Esophagus muscularis mucosa (tissue), 4 donors: ENCODE measurements at regions not wholly inside any gene's neighbourhood (a gene's known extent, or its start where the extent isn't known, plus 50 kb on each side); places are given as distances from the start of the nearest gene placed in this dataset.

ENCODE experiments used
- DNase-seq: peaks from one replicate; pipeline ENCODE4 v3.0.0-alpha.2; 2017; ENCODE audit errors: extremely low spot score
- H3K27ac ChIP-seq, 4 donors: fragments of 200-600 bp; sonication (generic); replicated peaks in 1 of 4; 1 replicate in 3 of 4; 2 replicates in 1 of 4; pipeline ENCODE4 v1.5.1; 2016 to 2019; ENCODE audit warnings: mild to moderate bottlenecking in 1 of 4
- H3K27me3 ChIP-seq, 4 donors: fragments of 200-600 bp; sonication (generic); one replicate each; pipeline versions ENCODE4 v1.5.1 to v1.6.0; 2016 to 2019
- H3K36me3 ChIP-seq, 4 donors: fragments of 200-600 bp; sonication (generic); one replicate each; pipeline ENCODE4 v1.5.1; 2016 to 2019
- H3K4me1 ChIP-seq, 4 donors: fragments of 200-600 bp; sonication (generic); one replicate each; pipeline ENCODE4 v1.5.1; 2016 to 2019
- H3K4me3 ChIP-seq, 4 donors: fragments of 200-600 bp; sonication (generic); 1 replicate in 2 of 4; 2 replicates in 2 of 4; pipeline ENCODE4 v1.5.1; 2016 to 2019; ENCODE audit warnings: mild to moderate bottlenecking in 4 of 4, moderate library complexity in 1 of 4
- H3K9me3 ChIP-seq, 4 donors: fragments of 200-600 bp; sonication (generic); 1 replicate in 3 of 4; 2 replicates in 1 of 4; pipeline ENCODE4 v1.5.1; 2016 to 2019
- EP300 ChIP-seq: sonication (generic); formaldehyde crosslinking; IDR thresholded peaks from one replicate; pipeline ENCODE4 v1.6.1; 2017; ENCODE audit warnings: antibody characterized with exemption
- POLR2A ChIP-seq: fragments of 450-650 bp; IDR thresholded peaks from one replicate; pipeline ENCODE4 v1.6.1; 2017; ENCODE audit warnings: antibody characterized with exemption, moderate library complexity, mild to moderate bottlenecking, low read depth
- POLR2AphosphoS5 ChIP-seq, 2 donors: sonication (generic); formaldehyde crosslinking; IDR thresholded peaks; one replicate each; pipeline ENCODE4 v1.6.1; 2017; ENCODE audit warnings: antibody characterized with exemption in 2 of 2
- WGBS: methylation state at CpG from one replicate; pipeline ENCODE4 v1.1.5; 2018; 5-methylcytosine and 5-hydroxymethylcytosine counted together
- intact Hi-C: fragments of 100-400 bp; cut with DNase I; formaldehyde crosslinking; loops from one replicate; pipeline ENCODE4 v1.15.1; 2023
- TF ChIP-seq, protein P1 (sequence below), 3 experiments: fragments of 200-600 bp in 2 of 3; fragments of 450-650 bp in 1 of 3; sonication (generic) in 2 of 3; IDR thresholded peaks; one replicate each; pipeline ENCODE4 v1.5.1; 2017 to 2019; ENCODE audit warnings: antibody characterized with exemption in 3 of 3, mild to moderate bottlenecking in 2 of 3, moderate library complexity in 1 of 3

DNA sequence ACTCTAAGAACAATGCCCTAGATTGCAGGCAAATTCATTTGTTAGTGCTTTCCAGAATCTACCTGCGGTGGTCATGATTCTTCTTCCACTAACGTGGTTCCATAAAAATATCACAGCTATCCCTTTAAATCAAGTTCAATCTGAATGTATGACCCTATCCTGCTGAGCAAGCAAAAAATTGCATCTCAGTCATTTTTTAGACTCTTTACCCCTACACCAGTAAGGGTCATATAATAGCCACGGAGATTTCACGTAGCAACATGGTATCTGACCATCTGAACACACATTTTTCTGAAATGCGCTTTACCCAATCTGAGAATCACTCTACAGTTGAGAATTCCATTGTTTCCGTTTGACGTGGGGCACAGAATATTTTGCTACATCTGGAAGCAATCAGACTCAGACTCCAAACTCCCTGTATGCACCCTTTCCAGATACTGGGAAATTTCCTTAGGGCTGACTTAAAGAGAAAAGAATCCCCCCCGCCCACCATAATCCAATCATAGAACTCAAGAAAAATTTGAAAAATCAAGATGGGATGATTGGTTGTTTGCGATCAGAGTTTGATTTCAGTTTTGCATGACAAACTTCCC, 699.2 kb upstream of the ZP4 start:
- no peaks in the 10 kb centered on the region for H3K9me3 ChIP-seq
- DNase-seq = no peak
- H3K27ac ChIP-seq = no peak overlapping the region
- WGBS = 77% methylated on average over 9 of the region's 9 CpGs
- H3K4me3 ChIP-seq = no peak overlapping the region
- no peak for TF ChIP-seq EP300
- TF ChIP-seq, protein P1, sequence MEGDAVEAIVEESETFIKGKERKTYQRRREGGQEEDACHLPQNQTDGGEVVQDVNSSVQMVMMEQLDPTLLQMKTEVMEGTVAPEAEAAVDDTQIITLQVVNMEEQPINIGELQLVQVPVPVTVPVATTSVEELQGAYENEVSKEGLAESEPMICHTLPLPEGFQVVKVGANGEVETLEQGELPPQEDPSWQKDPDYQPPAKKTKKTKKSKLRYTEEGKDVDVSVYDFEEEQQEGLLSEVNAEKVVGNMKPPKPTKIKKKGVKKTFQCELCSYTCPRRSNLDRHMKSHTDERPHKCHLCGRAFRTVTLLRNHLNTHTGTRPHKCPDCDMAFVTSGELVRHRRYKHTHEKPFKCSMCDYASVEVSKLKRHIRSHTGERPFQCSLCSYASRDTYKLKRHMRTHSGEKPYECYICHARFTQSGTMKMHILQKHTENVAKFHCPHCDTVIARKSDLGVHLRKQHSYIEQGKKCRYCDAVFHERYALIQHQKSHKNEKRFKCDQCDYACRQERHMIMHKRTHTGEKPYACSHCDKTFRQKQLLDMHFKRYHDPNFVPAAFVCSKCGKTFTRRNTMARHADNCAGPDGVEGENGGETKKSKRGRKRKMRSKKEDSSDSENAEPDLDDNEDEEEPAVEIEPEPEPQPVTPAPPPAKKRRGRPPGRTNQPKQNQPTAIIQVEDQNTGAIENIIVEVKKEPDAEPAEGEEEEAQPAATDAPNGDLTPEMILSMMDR (IDR thresholded peaks at IDR 0.05) = no peak
- no peak for TF ChIP-seq POLR2A
- no peak for TF ChIP-seq POLR2AphosphoS5 (IDR thresholded peaks at IDR 0.05)
- intact Hi-C loops = no loop called here
- H3K27me3 ChIP-seq = no peaks in the 10 kb centered on the region
- H3K36me3 ChIP-seq = no peaks in the 10 kb centered on the region
- H3K4me1 ChIP-seq = no peaks in the 10 kb centered on the region

DNA sequence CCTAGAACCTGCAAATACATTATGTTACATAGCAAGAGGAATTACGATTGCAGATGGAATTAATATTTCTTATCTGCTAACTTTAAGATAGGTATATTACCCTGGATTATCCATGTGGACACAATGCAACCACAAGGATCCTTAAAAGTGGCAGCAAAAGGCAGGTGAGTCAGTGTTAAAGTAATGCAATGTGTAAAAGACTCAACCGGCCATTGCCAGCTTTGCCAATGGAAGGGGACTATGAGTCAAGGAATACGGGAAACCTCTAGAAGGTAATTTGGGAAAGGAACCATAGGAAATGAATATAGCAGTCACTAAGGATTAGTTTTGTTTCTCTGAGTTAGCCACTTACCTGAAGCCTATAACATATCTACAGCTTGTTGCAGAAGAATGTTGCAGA, 692.1 kb upstream of the ZP4 start:
- Histone ChIP-seq H3K27ac (no peak overlapping the region), H3K4me3 (no peak overlapping the region), H3K9me3 (no peaks in the 10 kb centered on the region), H3K27me3 (no peaks in the 10 kb centered on the region), H3K4me1 (no peaks in the 10 kb centered on the region), H3K36me3 (no peaks in the 10 kb centered on the region)
- intact Hi-C loops = no loop called here
- DNase-seq = no peak
- TF ChIP-seq POLR2AphosphoS5 (IDR thresholded peaks at IDR 0.05) = no peak
- no peak for TF ChIP-seq POLR2A
- 95% methylated on average over 3 of the region's 3 CpGs for WGBS

DNA sequence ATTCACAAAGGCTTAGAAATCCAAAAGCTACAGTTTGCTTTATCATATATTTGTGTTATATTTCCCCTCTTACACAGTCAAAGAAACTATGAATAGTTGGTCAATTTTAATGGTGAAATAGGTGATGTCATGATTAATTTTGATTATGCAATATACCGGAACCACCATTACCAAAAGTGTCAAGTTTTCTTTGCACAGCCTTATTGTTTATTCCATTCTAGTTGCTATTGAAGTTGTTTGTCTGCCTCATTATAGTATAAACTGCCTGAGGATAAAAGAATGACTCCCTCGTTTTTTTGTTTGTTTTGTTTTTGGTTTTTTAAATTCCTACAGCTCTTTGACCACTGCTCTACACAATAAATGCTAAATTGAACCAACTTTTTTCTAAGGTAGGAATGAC, 690.6 kb upstream of the ZP4 start:
- 67% methylated on average over 2 of the region's 2 CpGs for WGBS
- H3K4me3 ChIP-seq = no peak overlapping the region
- intact Hi-C loops = no loop called here

DNA sequence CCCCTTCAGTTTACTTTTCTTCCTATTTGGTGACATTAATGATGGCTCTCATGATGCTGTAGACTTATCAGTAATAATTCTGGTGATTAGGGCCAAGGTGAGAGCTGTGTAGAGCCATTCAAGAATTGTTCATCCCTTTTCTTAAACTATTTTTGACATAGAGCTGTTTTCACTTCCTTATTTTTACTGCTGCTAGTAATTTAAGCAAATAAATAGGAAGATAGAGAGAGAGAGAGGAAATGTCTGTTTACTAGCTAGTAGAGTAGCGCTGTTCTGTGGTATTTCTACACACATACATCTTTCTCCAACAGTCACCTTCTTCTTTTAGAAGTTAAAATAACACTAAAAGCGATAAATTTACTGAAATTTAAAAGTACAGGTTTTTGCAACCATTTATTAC, 678.0 kb upstream of the ZP4 start:
- intact Hi-C loops = no loop called here
- Histone ChIP-seq H3K27ac (no peak overlapping the region), H3K9me3 (no peaks in the 10 kb centered on the region), H3K4me3 (no peak overlapping the region), H3K27me3 (no peaks in the 10 kb centered on the region), H3K36me3 (no peaks in the 10 kb centered on the region), H3K4me1 (no peaks in the 10 kb centered on the region)
- DNase-seq = no peak
- TF ChIP-seq EP300 = no peak
- no peak for TF ChIP-seq POLR2AphosphoS5 (IDR thresholded peaks at IDR 0.05)
- TF ChIP-seq, protein P1 (IDR thresholded peaks at IDR 0.05) = no peak
- no peak for TF ChIP-seq POLR2A
- 68% methylated on average over 2 of the region's 2 CpGs for WGBS

More for the DNA sequence above, 690.6 kb upstream of the ZP4 start:
- H3K27me3 ChIP-seq = no peaks in the 10 kb centered on the region
- no peaks in the 10 kb centered on the region for H3K4me1 ChIP-seq
- no peak overlapping the region for H3K27ac ChIP-seq
- no peaks in the 10 kb centered on the region for H3K36me3 ChIP-seq
- H3K9me3 ChIP-seq = peaks cover 0 to 8% (median 0%) of the 10 kb centered on the region in 4 donors
- no peak for DNase-seq
- no peak for TF ChIP-seq POLR2AphosphoS5 (IDR thresholded peaks at IDR 0.05)
- TF ChIP-seq POLR2A = no peak
- TF ChIP-seq EP300 = no peak
- TF ChIP-seq, protein P1 (IDR thresholded peaks at IDR 0.05) = no peak

DNA sequence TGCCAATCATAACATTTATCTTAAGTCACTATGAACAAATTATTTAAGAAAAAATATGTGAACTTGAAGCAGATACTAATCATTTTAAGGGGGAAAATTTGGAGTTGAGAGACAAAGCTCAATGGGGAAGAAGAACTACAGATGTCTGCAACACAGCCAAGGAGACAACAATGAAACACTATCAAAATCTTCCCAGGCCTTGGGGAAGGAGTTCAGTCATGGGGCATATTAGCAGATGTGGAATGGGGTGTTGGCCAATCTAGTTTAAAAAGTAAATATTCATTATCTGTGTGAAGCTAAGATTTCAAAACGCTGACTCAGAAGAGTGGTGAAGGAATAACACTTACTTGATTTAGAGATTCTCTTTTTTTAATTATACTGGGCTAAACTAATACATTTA, 671.6 kb upstream of the ZP4 start:
- Histone ChIP-seq H3K4me1 (no peaks in the 10 kb centered on the region), H3K9me3 (no peaks in the 10 kb centered on the region), H3K27me3 (no peaks in the 10 kb centered on the region), H3K4me3 (no peak overlapping the region), H3K36me3 (no peaks in the 10 kb centered on the region), H3K27ac (no peak overlapping the region)
- TF ChIP-seq EP300 (no peak), POLR2A (no peak), POLR2AphosphoS5 (IDR thresholded peaks at IDR 0.05) (no peak)
- TF ChIP-seq, protein P1 (IDR thresholded peaks at IDR 0.05) = no peak
- intact Hi-C loops = no loop called here
- WGBS = 59% methylated on average over 1 of the region's 1 CpG
- no peak for DNase-seq
